ENCODE measurements at regions not wholly inside any gene's neighbourhood (a gene's known extent, or its start where the extent isn't known, plus 50 kb on each side); places are given as distances from the start of the nearest gene placed in this dataset.

- H3K27ac ChIP-seq = no peak overlapping the region
- no peak for DNase-seq
- H3K4me1 ChIP-seq = no peaks in the 10 kb centered on the region
- TF ChIP-seq CTCF (IDR thresholded peaks at IDR 0.05) (no peak), POLR2A (IDR thresholded peaks at IDR 0.05) (no peak)
- H3K36me3 ChIP-seq = no peaks in the 10 kb centered on the region
- no peak overlapping the region for H3K4me3 ChIP-seq
- intact Hi-C loops (cut with DNase I; ENCODE audit: low total_unique reads) = no loop called here
- H3K9me3 ChIP-seq = peaks cover 0 to 6% of the 10 kb centered on the region in 2 donors
- H3K27me3 ChIP-seq = no peaks in the 10 kb centered on the region
These were observed 52.6 kb upstream of the MC3R start for GRCh38 chr20:56195946-56196345.

Data from uterus (tissue), 3 donors.